DMS79 treated with DMSO at 0.1 percent for 48 hours (cell line): ENCODE measurements at regions not wholly inside any gene's neighbourhood (a gene's known extent, or its start where the extent isn't known, plus 50 kb on each side); places are given as distances from the start of the nearest gene placed in this dataset.
"Not testable (repeated sequence)": the region's sequence is repeated elsewhere in the genome, so short reads cannot be mapped to it uniquely, and the experiment has no call there.

Experiments
- DNase-seq: peaks from one replicate; lab custom pipeline; 2025; lab: John Stamatoyannopoulos, UW

GRCh38 chr4:58368221-58368620 is 1258.0 kb upstream of the IGFBP7 start:
- DNase-seq, result no peak

DNA sequence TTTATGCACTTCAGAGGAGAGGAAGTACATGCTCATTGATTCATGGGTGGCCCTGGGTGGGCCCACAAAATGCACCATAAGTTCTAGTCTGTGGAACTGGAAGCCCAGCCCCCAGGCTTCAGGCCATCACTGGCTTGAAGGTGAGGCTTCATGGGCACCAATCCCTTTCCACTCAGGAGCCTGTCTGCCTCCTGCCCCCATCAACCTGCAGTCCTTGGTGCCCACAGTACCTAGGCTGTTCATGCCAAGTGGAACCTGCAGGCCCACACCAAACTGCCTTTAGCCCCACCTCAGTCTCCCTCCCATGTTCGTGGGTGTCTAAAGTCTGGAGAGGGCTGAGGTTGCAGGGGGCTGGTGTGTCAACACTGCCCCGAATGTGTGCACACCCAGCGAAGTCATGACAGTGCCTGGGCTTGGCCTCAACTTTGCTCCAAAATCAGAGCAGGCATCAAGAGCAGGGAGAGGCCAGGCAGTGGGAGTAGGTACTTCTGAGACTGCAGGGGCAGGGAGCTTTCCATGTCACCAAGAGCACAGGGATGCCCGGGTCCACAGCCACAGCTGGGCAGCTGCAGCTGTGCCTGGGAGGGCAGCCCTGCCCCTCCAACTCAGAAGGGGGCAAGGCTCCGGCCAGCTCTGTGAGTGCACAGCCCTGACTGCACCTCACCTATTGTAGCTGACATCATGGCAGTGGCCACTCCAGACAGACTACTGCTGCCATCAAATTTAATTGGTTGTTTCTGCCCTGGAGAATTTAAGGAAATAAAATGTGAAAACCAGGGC is 1250.4 kb upstream of the IGFBP7 start:
- no peak for DNase-seq

- DNase-seq, result no peak
These were observed 1249.4 kb upstream of the IGFBP7 start for GRCh38 chr4:58359590-58359989.

DNA sequence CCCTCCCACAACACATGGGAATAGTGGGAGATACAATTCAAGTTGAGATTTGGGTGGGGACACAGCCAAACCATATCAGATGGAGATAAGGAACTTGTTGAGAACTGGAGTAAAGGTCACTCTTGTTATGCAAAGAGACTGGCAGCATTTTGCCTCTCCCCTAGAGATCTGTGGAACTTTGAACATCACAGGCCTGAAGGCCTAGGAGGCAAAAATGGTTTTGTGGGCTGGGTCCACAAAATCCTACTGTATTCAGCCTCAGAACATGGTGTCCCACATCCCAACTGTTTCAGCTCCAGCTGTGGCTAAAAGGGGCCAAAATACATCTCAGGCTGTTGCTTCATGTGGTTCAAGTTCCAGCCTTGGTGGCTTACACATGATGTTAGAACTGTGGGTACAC is 1247.8 kb upstream of the IGFBP7 start:
- DNase-seq, result no peak

GRCh38 chr4:58325070-58325469 is 1214.9 kb upstream of the IGFBP7 start:
- no peak for DNase-seq

- no peak for DNase-seq
These were observed 1203.3 kb upstream of the IGFBP7 start for GRCh38 chr4:58313444-58313843.

DNA sequence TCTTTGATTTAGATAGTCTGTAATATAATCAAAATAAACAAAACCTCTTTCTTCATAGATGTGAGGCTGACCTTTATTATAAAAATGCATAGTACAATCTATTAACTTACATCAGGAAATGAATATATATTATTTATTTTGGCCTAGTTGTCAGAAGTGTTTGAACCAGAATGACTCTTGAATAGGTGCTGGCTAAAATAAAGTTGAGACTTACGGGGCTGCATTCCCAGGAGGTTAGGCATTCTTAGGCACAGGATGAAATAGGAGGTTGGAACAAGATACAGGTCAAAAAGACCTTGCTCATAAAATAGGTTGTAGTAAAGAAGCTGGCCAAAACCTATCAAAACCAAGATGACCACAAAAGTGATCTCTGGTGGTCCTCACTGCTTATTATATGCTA is 1193.3 kb upstream of the IGFBP7 start:
- DNase-seq, result no peak

GRCh38 chr4:58301376-58301999 is 1191.3 kb upstream of the IGFBP7 start:
- no peak for DNase-seq

- no peak for DNase-seq
These were observed 1176.2 kb upstream of the IGFBP7 start for GRCh38 chr4:58286335-58286734.

DNA sequence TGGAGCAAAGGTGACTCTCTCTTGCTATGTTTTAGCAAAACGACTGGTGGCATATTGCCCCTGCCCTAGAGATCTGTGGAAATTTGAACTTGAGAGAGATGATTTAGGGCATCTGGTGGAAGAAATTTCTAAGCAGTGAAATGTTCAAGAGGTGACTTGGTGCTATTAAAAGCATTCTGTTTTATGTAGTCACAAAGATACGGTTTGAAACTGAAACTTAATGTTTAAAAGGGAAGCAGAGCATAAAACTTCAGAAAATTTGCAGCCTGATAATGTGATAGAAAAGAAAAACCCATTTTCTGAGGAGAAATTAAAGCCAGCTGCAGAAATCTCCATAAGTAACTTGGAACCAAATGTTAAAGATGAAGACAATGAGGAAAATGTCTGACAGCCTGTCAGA is 1170.7 kb upstream of the IGFBP7 start:
- not testable (repeated sequence) for DNase-seq

- no peak for DNase-seq
These were observed 1165.7 kb upstream of the IGFBP7 start for GRCh38 chr4:58275856-58276255.

GRCh38 chr4:58274553-58274952 is 1164.4 kb upstream of the IGFBP7 start:
- no peak for DNase-seq

DNA sequence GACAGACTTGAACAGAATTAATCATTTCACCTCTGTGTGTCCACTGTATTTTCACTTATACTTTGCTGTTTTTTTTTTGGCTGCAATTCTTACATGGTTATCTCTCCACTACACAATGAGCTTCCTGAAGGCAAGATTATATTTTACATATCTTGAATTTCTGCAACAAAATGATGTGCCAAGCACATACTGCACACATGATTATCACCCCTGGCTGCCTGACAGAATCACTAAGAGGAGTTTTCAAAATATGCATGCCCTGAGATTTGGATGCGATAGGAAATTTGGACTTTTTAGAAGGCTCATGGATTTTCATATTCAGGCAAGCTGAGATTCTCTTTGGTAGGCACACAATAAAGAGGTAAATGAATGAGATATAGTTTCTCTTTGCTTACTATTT is 1162.1 kb upstream of the IGFBP7 start:
- no peak for DNase-seq

DNA sequence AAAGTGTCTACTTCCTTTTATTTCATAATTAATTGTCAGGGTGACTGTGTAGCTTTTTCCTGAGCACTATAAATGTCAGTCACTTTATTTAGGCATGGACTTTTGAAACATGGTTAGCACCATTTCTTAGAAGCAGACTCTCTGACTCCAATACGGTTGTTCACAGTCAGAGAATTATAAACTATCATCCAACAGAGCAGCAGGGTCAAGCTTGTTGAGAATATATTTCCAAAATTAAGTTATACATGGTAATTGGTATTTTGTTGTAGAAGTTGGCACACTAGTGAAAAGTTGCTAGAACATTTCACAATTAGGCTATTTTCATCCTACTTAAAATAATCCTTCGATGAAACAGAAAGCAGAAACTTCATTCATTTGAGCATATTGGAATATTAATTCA is 1155.5 kb upstream of the IGFBP7 start:
- no peak for DNase-seq

GRCh38 chr4:58261526-58261925 is 1151.3 kb upstream of the IGFBP7 start:
- DNase-seq, result no peak

DNA sequence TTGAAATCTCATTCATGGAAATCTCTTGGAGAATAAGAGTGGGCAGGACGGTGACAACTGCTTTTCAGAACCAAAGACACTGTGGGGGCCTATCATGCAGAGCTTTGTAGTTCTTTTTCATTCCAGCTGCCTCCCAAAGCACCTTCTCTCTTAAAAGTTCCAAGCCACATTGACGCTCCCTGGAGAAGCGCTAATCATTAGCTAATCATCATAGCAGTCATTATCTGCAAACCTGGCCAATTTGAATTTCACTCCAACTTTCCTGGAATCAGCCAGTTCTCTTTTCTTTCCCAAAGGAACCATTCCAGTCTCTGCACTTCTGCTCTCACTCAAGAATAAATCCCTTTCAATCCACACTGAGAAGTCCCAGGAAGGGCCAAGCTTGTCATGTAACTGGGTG is 1144.1 kb upstream of the IGFBP7 start:
- DNase-seq, result no peak

- no peak for DNase-seq
These were observed 1142.5 kb upstream of the IGFBP7 start for GRCh38 chr4:58252656-58253055.

- no peak for DNase-seq
These were observed 1137.6 kb upstream of the IGFBP7 start for GRCh38 chr4:58247792-58248191.

DNA sequence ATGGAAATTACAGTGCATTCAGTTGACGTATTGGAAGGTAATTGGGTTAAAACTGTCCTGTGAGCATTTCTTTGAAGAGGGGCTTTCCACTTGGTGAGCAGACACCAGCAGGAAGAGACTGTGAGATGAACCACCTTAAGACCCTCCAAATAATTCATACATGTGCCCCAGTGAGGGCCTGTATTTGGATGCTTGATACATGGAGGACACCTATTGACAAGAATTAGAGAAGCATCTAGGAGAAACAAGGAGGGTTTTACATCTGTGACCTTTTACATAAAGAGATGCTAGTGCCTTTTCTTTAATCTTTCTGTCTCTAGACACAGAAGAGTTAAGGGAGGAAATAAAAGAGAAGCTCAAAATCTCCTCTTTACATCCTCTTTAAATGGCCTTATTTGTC is 1115.3 kb upstream of the IGFBP7 start:
- no peak for DNase-seq

GRCh38 chr4:58219179-58219578 is 1109.0 kb upstream of the IGFBP7 start:
- no peak for DNase-seq

GRCh38 chr4:58216461-58216860 is 1106.3 kb upstream of the IGFBP7 start:
- no peak for DNase-seq

DNA sequence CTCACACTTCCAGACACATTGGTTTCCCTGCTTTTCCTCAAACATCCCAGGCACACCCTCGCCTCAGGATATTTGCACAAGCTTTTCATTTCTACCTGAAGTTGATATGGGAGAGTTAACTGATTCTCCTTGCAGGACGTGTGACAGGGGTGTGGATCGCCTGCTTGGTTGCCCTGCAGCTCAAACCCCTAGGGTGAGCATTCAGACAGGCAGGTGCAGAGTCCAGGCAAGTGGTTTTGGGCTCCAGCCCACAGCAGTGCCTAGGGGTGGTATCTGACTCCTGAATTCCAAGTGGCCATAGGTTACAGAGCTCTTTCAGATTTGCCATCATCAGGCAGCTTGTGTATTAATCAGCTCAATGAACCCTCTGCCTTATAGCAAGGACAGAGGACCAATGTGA is 1104.2 kb upstream of the IGFBP7 start:
- no peak for DNase-seq

DNA sequence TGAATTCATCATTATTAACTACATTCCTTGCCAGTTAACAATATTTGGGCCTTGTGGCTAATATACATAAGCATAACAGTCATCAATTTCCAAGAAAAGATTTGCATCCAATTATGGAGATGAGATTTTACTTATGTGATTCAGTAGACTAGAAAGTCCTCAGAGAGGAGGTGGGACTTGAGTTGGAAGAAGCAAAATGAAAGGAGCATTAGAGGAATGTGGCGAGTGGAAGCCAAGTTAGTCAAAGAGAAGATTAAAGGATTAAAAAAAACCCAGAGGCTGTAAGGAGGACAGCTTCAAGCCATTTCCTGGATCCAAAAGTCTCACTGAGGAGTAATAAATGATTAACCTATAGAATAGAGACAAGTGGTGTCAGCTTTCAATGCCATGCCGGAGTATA is 1099.4 kb upstream of the IGFBP7 start:
- DNase-seq, result no peak

DNA sequence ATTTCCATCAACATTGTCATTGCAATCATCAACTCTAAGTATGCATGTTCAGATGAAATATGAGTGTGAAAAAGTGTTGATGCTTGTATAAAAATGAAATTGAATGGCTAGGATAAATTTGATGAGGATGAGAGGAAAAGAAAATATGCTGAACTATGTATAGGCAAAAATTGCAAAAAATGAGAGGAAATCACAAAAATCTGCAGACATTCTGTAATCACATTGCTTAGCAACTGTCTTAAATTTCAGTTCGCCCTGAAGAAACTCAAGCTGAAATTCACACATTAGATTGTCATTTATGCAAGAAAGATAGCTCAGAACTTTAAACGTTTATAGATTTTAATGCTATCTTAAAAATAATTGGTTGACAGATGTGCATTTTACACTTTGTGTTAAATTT is 1098.8 kb upstream of the IGFBP7 start:
- no peak for DNase-seq
